ENCODE measurements at regions not wholly inside any gene's neighbourhood (a gene's known extent, or its start where the extent isn't known, plus 50 kb on each side); places are given as distances from the start of the nearest gene placed in this dataset.
"Not testable (repeated sequence)": the region's sequence is repeated elsewhere in the genome, so short reads cannot be mapped to it uniquely, and the experiment has no call there.

- no peak overlapping the region for H3K4me3 ChIP-seq (ENCODE audit: low read depth in 1 of 3, low read length in 3 of 3)
- no peak overlapping the region for H3K27ac ChIP-seq (ENCODE audit: low read depth in 1 of 2, low read length in 2 of 2)
- WGBS, result 62% methylated on average over 4 of the region's 4 CpGs
- H3K4me1 ChIP-seq (ENCODE audit: control insufficient read depth in 4 of 4, insufficient read depth in 4 of 4, low read length in 3 of 4), result no peaks in the 10 kb centered on the region
- H3K9ac ChIP-seq (ENCODE audit: low read depth in 1 of 2, low read length in 2 of 2), result no peak overlapping the region
- no peaks in the 10 kb centered on the region for H3K9me3 ChIP-seq (ENCODE audit: control insufficient read depth in 4 of 4, low read length in 3 of 4)
- H3K36me3 ChIP-seq (ENCODE audit: control insufficient read depth in 4 of 4, insufficient read depth in 3 of 4, low read depth in 1 of 4, low read length in 3 of 4), result no peaks in the 10 kb centered on the region
- TF ChIP-seq RAD21 (IDR thresholded peaks at IDR 0.05) (no peak), MAX (IDR thresholded peaks at IDR 0.05) (no peak), HNF4A (conservative IDR thresholded peaks at IDR 0.05) (no peak), SP1 (IDR thresholded peaks at IDR 0.05) (no peak), NR2F2 (IDR thresholded peaks at IDR 0.05) (peak; percentile 68)
- no peak for DNase-seq (ENCODE audit: low spot score)
- no peaks in the 10 kb centered on the region for H3K27me3 ChIP-seq (ENCODE audit: control insufficient read depth in 4 of 4, insufficient read depth in 4 of 4, low read length in 3 of 4)
Measured at GRCh38 chr12:19819231-19819630, 379.9 kb downstream of the AEBP2 start.

GRCh38 chr12:19822476-19822875 lies 383.2 kb downstream of the AEBP2 start:
- no peak for DNase-seq (ENCODE audit: low spot score)
- no peaks in the 10 kb centered on the region for H3K36me3 ChIP-seq (ENCODE audit: control insufficient read depth in 4 of 4, insufficient read depth in 3 of 4, low read depth in 1 of 4, low read length in 3 of 4)
- H3K9ac ChIP-seq (ENCODE audit: low read depth in 1 of 2, low read length in 2 of 2), result no peak overlapping the region
- H3K9me3 ChIP-seq (ENCODE audit: control insufficient read depth in 4 of 4, low read length in 3 of 4), result peaks cover 0 to 2% (median under 1%) of the 10 kb centered on the region in 4 donors
- 92% methylated on average over 4 of the region's 4 CpGs for WGBS
- H3K4me1 ChIP-seq (ENCODE audit: control insufficient read depth in 4 of 4, insufficient read depth in 4 of 4, low read length in 3 of 4), result no peaks in the 10 kb centered on the region
- no peak overlapping the region for H3K4me3 ChIP-seq (ENCODE audit: low read depth in 1 of 3, low read length in 3 of 3)
- H3K27me3 ChIP-seq (ENCODE audit: control insufficient read depth in 4 of 4, insufficient read depth in 4 of 4, low read length in 3 of 4), result no peaks in the 10 kb centered on the region
- no peak for TF ChIP-seq SP1 (IDR thresholded peaks at IDR 0.05)
- no peak for TF ChIP-seq REST (IDR thresholded peaks at IDR 0.05)
- no peak for TF ChIP-seq HNF4G (IDR thresholded peaks at IDR 0.05)
- no peak for TF ChIP-seq EGR1 (IDR thresholded peaks at IDR 0.05; ENCODE audit: low read depth in 2 of 2)
- TF ChIP-seq FOXA1 (IDR thresholded peaks at IDR 0.05), result no peak
- TF ChIP-seq ATF3 (IDR thresholded peaks at IDR 0.05), result no peak
- TF ChIP-seq TAF1 (conservative IDR thresholded peaks at IDR 0.05), result no peak
- no peak overlapping the region for H3K27ac ChIP-seq (ENCODE audit: low read depth in 1 of 2, low read length in 2 of 2)

GRCh38 chr12:19823326-19823725 lies 384.0 kb downstream of the AEBP2 start:
- not testable (repeated sequence) for DNase-seq (ENCODE audit: low spot score); H3K4me1 ChIP-seq (ENCODE audit: control insufficient read depth in 4 of 4, insufficient read depth in 4 of 4, low read length in 3 of 4); H3K9me3 ChIP-seq (ENCODE audit: control insufficient read depth in 4 of 4, low read length in 3 of 4); H3K36me3 ChIP-seq (ENCODE audit: control insufficient read depth in 4 of 4, insufficient read depth in 3 of 4, low read depth in 1 of 4, low read length in 3 of 4); H3K4me3 ChIP-seq (ENCODE audit: low read depth in 1 of 3, low read length in 3 of 3); H3K9ac ChIP-seq (ENCODE audit: low read depth in 1 of 2, low read length in 2 of 2); H3K27ac ChIP-seq (ENCODE audit: low read depth in 1 of 2, low read length in 2 of 2); H3K27me3 ChIP-seq (ENCODE audit: control insufficient read depth in 4 of 4, insufficient read depth in 4 of 4, low read length in 3 of 4)
- 77% methylated on average over 6 of the region's 6 CpGs for WGBS
